ENCODE measurements at regions not wholly inside any gene's neighbourhood (a gene's known extent, or its start where the extent isn't known, plus 50 kb on each side); places are given as distances from the start of the nearest gene placed in this dataset.
"Not testable (repeated sequence)": the region's sequence is repeated elsewhere in the genome, so short reads cannot be mapped to it uniquely, and the experiment has no call there.

- no peak for ATAC-seq (ENCODE audit: low read depth)
Measured at GRCh38 chr4:1568855-1569460, 115.2 kb downstream of the FAM53A start.

GRCh38 chr4:1567808-1568581 lies 116.1 kb downstream of the FAM53A start:
- Mint-ChIP-seq H3K4me1 (peaks cover 8% of the 10 kb centered on the region), H3K9me3 (no peaks in the 10 kb centered on the region), H3K36me3 (no peaks in the 10 kb centered on the region), H3K27ac (no peak overlapping the region), H3K4me3 (peak overlapping the region; percentile 58), H3K27me3 (peaks cover 18% of the 10 kb centered on the region)
- ATAC-seq (ENCODE audit: low read depth) (peak; percentile 71), DNase-seq (ENCODE audit: low spot score in 2 of 2) (no peak)

More at GRCh38 chr4:1568855-1569460, 115.2 kb downstream of the FAM53A start:
- H3K27ac Mint-ChIP-seq: no peak overlapping the region
- DNase-seq (ENCODE audit: low spot score in 2 of 2): no peak
- peaks cover 12% of the 10 kb centered on the region for H3K27me3 Mint-ChIP-seq
- no peak overlapping the region for H3K4me3 Mint-ChIP-seq
- H3K9me3 Mint-ChIP-seq: peaks cover 2% of the 10 kb centered on the region
- H3K36me3 Mint-ChIP-seq: peaks cover 2% of the 10 kb centered on the region
- peaks cover 11% of the 10 kb centered on the region for H3K4me1 Mint-ChIP-seq

- Mint-ChIP-seq H3K9me3 (no peaks in the 10 kb centered on the region), H3K4me1 (peaks cover 5% of the 10 kb centered on the region), H3K36me3 (no peaks in the 10 kb centered on the region), H3K27ac (no peak overlapping the region), H3K27me3 (peaks cover 20% of the 10 kb centered on the region), H3K4me3 (no peak overlapping the region)
- DNase-seq (ENCODE audit: low spot score in 2 of 2): no peak
- no peak for ATAC-seq (ENCODE audit: low read depth)
Measured at GRCh38 chr4:1567519-1567807, 116.7 kb downstream of the FAM53A start.

- Mint-ChIP-seq H3K27ac (no peak overlapping the region), H3K4me1 (peaks cover 5% of the 10 kb centered on the region), H3K36me3 (no peaks in the 10 kb centered on the region), H3K27me3 (peaks cover 20% of the 10 kb centered on the region), H3K9me3 (no peaks in the 10 kb centered on the region), H3K4me3 (no peak overlapping the region)
- no peak for ATAC-seq (ENCODE audit: low read depth)
- DNase-seq (ENCODE audit: low spot score in 2 of 2): no peak
Measured at GRCh38 chr4:1566838-1567518, 117.1 kb downstream of the FAM53A start.

- H3K4me1 Mint-ChIP-seq; H3K36me3 Mint-ChIP-seq; H3K9me3 Mint-ChIP-seq; DNase-seq (ENCODE audit: low spot score in 2 of 2); H3K27ac Mint-ChIP-seq: not testable (repeated sequence)
- Mint-ChIP-seq H3K4me3 (peak overlapping the region; percentile 33), H3K27me3 (peaks cover 20% of the 10 kb centered on the region)
- ATAC-seq (ENCODE audit: low read depth): peak; percentile 9
Measured at GRCh38 chr4:1566301-1566837, 117.7 kb downstream of the FAM53A start.

- Mint-ChIP-seq H3K27ac (no peak overlapping the region), H3K36me3 (no peaks in the 10 kb centered on the region), H3K9me3 (no peaks in the 10 kb centered on the region), H3K4me3 (peak overlapping the region; percentile 33), H3K27me3 (peaks cover 24% of the 10 kb centered on the region), H3K4me1 (peaks cover 5% of the 10 kb centered on the region)
- no peak for DNase-seq (ENCODE audit: low spot score in 2 of 2)
- no peak for ATAC-seq (ENCODE audit: low read depth)
Measured at GRCh38 chr4:1565598-1566295, 118.4 kb downstream of the FAM53A start.

- no peaks in the 10 kb centered on the region for H3K36me3 Mint-ChIP-seq
- H3K4me3 Mint-ChIP-seq: no peak overlapping the region
- no peaks in the 10 kb centered on the region for H3K9me3 Mint-ChIP-seq
- H3K27me3 Mint-ChIP-seq: peaks cover 28% of the 10 kb centered on the region
- DNase-seq (ENCODE audit: low spot score in 2 of 2) (no peak), ATAC-seq (ENCODE audit: low read depth) (no peak)
- H3K27ac Mint-ChIP-seq: no peak overlapping the region
- H3K4me1 Mint-ChIP-seq: peaks cover 5% of the 10 kb centered on the region
Measured at GRCh38 chr4:1564535-1565375, 119.4 kb downstream of the FAM53A start.

- peaks cover 5% of the 10 kb centered on the region for H3K4me1 Mint-ChIP-seq
- H3K9me3 Mint-ChIP-seq: no peaks in the 10 kb centered on the region
- no peak overlapping the region for H3K27ac Mint-ChIP-seq
- no peak overlapping the region for H3K4me3 Mint-ChIP-seq
- H3K36me3 Mint-ChIP-seq: no peaks in the 10 kb centered on the region
- DNase-seq (ENCODE audit: low spot score in 2 of 2): no peak
- H3K27me3 Mint-ChIP-seq: peaks cover 28% of the 10 kb centered on the region
- no peak for ATAC-seq (ENCODE audit: low read depth)
Measured at GRCh38 chr4:1563768-1564485, 120.2 kb downstream of the FAM53A start.

- ATAC-seq (ENCODE audit: low read depth) (no peak), DNase-seq (ENCODE audit: low spot score in 2 of 2) (no peak)
- Mint-ChIP-seq H3K27me3 (peaks cover 29% of the 10 kb centered on the region), H3K4me3 (no peak overlapping the region), H3K4me1 (peaks cover 5% of the 10 kb centered on the region), H3K9me3 (no peaks in the 10 kb centered on the region), H3K27ac (no peak overlapping the region), H3K36me3 (no peaks in the 10 kb centered on the region)
Measured at GRCh38 chr4:1563241-1563640, 120.9 kb downstream of the FAM53A start.

- ATAC-seq (ENCODE audit: low read depth) (no peak), DNase-seq (ENCODE audit: low spot score in 2 of 2) (no peak)
- H3K27ac Mint-ChIP-seq: no peak overlapping the region
- H3K9me3 Mint-ChIP-seq: no peaks in the 10 kb centered on the region
- peaks cover 3% of the 10 kb centered on the region for H3K4me1 Mint-ChIP-seq
- H3K4me3 Mint-ChIP-seq: no peak overlapping the region
- H3K27me3 Mint-ChIP-seq: peaks cover 29% of the 10 kb centered on the region
- no peaks in the 10 kb centered on the region for H3K36me3 Mint-ChIP-seq
Measured at GRCh38 chr4:1562771-1563170, 121.3 kb downstream of the FAM53A start.

- H3K36me3 Mint-ChIP-seq: no peaks in the 10 kb centered on the region
- ATAC-seq (ENCODE audit: low read depth) (no peak), DNase-seq (ENCODE audit: low spot score in 2 of 2) (no peak)
- no peaks in the 10 kb centered on the region for H3K9me3 Mint-ChIP-seq
- H3K27ac Mint-ChIP-seq: no peak overlapping the region
- H3K4me3 Mint-ChIP-seq: no peak overlapping the region
- peaks cover 29% of the 10 kb centered on the region for H3K27me3 Mint-ChIP-seq
- H3K4me1 Mint-ChIP-seq: peaks cover 3% of the 10 kb centered on the region
Measured at GRCh38 chr4:1562371-1562770, 121.7 kb downstream of the FAM53A start.

GRCh38 chr4:1561286-1561990 lies 122.7 kb downstream of the FAM53A start:
- Mint-ChIP-seq H3K36me3 (no peaks in the 10 kb centered on the region), H3K27me3 (peaks cover 33% of the 10 kb centered on the region), H3K9me3 (no peaks in the 10 kb centered on the region), H3K4me3 (no peak overlapping the region), H3K4me1 (peaks cover 3% of the 10 kb centered on the region), H3K27ac (no peak overlapping the region)
- ATAC-seq (ENCODE audit: low read depth) (no peak), DNase-seq (ENCODE audit: low spot score in 2 of 2) (no peak)

All from memory B cell (primary cell).